ENCODE measurements at regions not wholly inside any gene's neighbourhood (a gene's known extent, or its start where the extent isn't known, plus 50 kb on each side); places are given as distances from the start of the nearest gene placed in this dataset.

GRCh38 chr10:61098966-61099365 lies 155.0 kb upstream of the RHOBTB1 start:
- no peaks in the 10 kb centered on the region for H3K27me3 ChIP-seq
- DNase-seq: no peak
- intact Hi-C loops (cut with DNase I): no loop called here
- no peak overlapping the region for H3K4me3 ChIP-seq
- no peaks in the 10 kb centered on the region for H3K9me3 ChIP-seq
- ATAC-seq: no peak
- no peaks in the 10 kb centered on the region for H3K4me1 ChIP-seq
- H3K36me3 ChIP-seq: no peaks in the 10 kb centered on the region
- TF ChIP-seq, protein P1, sequence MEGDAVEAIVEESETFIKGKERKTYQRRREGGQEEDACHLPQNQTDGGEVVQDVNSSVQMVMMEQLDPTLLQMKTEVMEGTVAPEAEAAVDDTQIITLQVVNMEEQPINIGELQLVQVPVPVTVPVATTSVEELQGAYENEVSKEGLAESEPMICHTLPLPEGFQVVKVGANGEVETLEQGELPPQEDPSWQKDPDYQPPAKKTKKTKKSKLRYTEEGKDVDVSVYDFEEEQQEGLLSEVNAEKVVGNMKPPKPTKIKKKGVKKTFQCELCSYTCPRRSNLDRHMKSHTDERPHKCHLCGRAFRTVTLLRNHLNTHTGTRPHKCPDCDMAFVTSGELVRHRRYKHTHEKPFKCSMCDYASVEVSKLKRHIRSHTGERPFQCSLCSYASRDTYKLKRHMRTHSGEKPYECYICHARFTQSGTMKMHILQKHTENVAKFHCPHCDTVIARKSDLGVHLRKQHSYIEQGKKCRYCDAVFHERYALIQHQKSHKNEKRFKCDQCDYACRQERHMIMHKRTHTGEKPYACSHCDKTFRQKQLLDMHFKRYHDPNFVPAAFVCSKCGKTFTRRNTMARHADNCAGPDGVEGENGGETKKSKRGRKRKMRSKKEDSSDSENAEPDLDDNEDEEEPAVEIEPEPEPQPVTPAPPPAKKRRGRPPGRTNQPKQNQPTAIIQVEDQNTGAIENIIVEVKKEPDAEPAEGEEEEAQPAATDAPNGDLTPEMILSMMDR (IDR thresholded peaks at IDR 0.05): no peak
- no peak for TF ChIP-seq POLR2A (IDR thresholded peaks at IDR 0.05)
- H3K27ac ChIP-seq: no peak overlapping the region
- 56% methylated on average over 1 of the region's 1 CpG for WGBS (ENCODE audit: insufficient coverage, low coverage, low lambda C conversion rate, missing lambda C conversion rate)

DNA sequence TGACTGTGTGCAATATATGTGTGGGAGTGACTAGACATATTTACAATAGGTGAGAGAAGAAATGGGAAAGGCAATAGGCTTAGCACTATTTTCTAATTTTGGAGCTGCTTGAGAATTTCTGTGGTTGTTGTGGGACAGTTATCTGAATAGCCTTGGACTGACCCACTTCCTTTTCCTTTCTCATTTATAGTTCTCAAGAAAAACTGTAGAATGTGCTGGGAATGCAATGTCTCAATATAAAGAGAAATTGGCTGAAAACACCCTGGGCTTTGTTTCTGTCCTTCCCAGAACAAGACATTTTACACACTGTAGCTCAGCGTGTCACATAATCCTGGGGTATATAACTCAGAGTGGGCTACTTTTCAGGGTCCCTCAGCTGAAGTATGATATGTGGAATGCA lies 153.0 kb upstream of the RHOBTB1 start:
- peak; percentile 14 to 54 (median 34) for ATAC-seq
- Histone ChIP-seq H3K27me3 (no peaks in the 10 kb centered on the region), H3K36me3 (no peaks in the 10 kb centered on the region), H3K9me3 (no peaks in the 10 kb centered on the region), H3K4me3 (no peak overlapping the region), H3K4me1 (no peaks in the 10 kb centered on the region), H3K27ac (no peak overlapping the region)
- no peak for DNase-seq
- intact Hi-C loops (cut with DNase I): no loop called here
- no peak for TF ChIP-seq POLR2A (IDR thresholded peaks at IDR 0.05)
- TF ChIP-seq, protein P1 (IDR thresholded peaks at IDR 0.05): no peak
- WGBS (ENCODE audit: insufficient coverage, low coverage, low lambda C conversion rate, missing lambda C conversion rate): no CpG with 5 or more reads among the region's 1 CpG

DNA sequence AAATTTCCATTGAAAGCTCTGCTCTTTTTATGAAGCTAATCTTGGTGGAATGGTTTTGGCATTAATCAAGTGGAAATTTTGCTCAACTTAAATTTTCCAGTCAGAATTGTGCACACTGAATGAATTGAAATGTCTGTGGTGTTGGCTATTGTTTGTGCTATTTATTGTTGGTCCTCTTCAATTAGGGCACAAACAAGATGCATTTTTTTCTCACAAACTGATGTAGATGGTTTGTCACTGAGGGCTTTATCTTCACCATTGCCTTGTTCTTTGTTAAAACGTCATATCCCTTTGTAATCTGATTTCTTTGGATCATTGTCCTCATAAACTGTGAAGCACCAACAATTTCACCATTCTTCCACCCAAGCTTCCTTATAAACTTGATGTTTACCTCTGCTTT lies 152.1 kb upstream of the RHOBTB1 start:
- H3K9me3 ChIP-seq: no peaks in the 10 kb centered on the region
- no peak overlapping the region for H3K27ac ChIP-seq
- no peaks in the 10 kb centered on the region for H3K4me1 ChIP-seq
- WGBS (ENCODE audit: insufficient coverage, low coverage, low lambda C conversion rate, missing lambda C conversion rate): 25% methylated on average over 1 of the region's 1 CpG
- intact Hi-C loops (cut with DNase I): no loop called here
- no peaks in the 10 kb centered on the region for H3K36me3 ChIP-seq
- no peak for ATAC-seq
- H3K4me3 ChIP-seq: no peak overlapping the region
- TF ChIP-seq POLR2A (IDR thresholded peaks at IDR 0.05): no peak
- TF ChIP-seq, protein P1 (IDR thresholded peaks at IDR 0.05): no peak
- no peaks in the 10 kb centered on the region for H3K27me3 ChIP-seq
- DNase-seq: no peak

GRCh38 chr10:61091531-61091930 lies 147.5 kb upstream of the RHOBTB1 start:
- DNase-seq (no peak), ATAC-seq (no peak)
- H3K27ac ChIP-seq: no peak overlapping the region
- no peaks in the 10 kb centered on the region for H3K27me3 ChIP-seq
- 89% methylated on average over 1 of the region's 1 CpG for WGBS (ENCODE audit: insufficient coverage, low coverage, low lambda C conversion rate, missing lambda C conversion rate)
- H3K9me3 ChIP-seq: no peaks in the 10 kb centered on the region
- H3K4me3 ChIP-seq: no peak overlapping the region
- intact Hi-C loops (cut with DNase I): no loop called here
- no peaks in the 10 kb centered on the region for H3K4me1 ChIP-seq
- TF ChIP-seq, protein P1 (IDR thresholded peaks at IDR 0.05): no peak
- no peak for TF ChIP-seq POLR2A (IDR thresholded peaks at IDR 0.05)
- no peaks in the 10 kb centered on the region for H3K36me3 ChIP-seq

DNA sequence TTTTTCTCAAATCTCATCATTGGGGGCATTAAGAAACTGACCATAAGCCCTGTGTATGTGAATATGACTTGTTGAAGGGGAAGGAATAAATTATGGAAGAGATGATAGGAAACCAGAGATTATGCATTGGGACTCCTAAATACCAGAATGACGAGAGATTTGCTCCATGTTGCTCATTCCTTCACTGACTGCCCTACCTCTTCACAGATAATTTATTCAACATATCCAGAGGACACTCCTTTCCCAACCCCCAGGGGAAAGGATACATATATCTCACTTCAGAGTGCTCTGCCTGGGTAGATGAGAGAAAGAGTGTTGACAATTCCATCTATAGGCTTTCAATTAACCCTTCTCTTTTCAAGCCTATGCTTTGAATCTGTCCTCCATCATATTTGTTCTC lies 145.3 kb upstream of the RHOBTB1 start:
- H3K27ac ChIP-seq: no peak overlapping the region
- no peaks in the 10 kb centered on the region for H3K36me3 ChIP-seq
- H3K4me3 ChIP-seq: no peak overlapping the region
- intact Hi-C loops (cut with DNase I): no loop called here
- DNase-seq (no peak), ATAC-seq (no peak)
- H3K27me3 ChIP-seq: no peaks in the 10 kb centered on the region
- no peaks in the 10 kb centered on the region for H3K4me1 ChIP-seq
- 83% methylated on average over 1 of the region's 1 CpG for WGBS (ENCODE audit: insufficient coverage, low coverage, low lambda C conversion rate, missing lambda C conversion rate)
- no peak for TF ChIP-seq POLR2A (IDR thresholded peaks at IDR 0.05)
- TF ChIP-seq, protein P1 (IDR thresholded peaks at IDR 0.05): no peak
- no peaks in the 10 kb centered on the region for H3K9me3 ChIP-seq

Measured in right lobe of liver (tissue), 6 donors.